ENCODE measurements at regions not wholly inside any gene's neighbourhood (a gene's known extent, or its start where the extent isn't known, plus 50 kb on each side); places are given as distances from the start of the nearest gene placed in this dataset.

GRCh38 chr14:82897469-82898308 lies 1364.0 kb upstream of the SEL1L start:
- TF ChIP-seq CTCF (IDR thresholded peaks at IDR 0.05) = no peak
- no peak for TF ChIP-seq POLR2A (IDR thresholded peaks at IDR 0.05)
